GM21529 (cell line): ENCODE measurements at regions not wholly inside any gene's neighbourhood (a gene's known extent, or its start where the extent isn't known, plus 50 kb on each side); places are given as distances from the start of the nearest gene placed in this dataset.

Source experiments
- ATAC-seq: cut with Tn5 transposase; IDR thresholded peaks from one replicate; pipeline ENCODE4 v1.9.1; 2021; ENCODE audit not compliant: unreplicated experiment

DNA sequence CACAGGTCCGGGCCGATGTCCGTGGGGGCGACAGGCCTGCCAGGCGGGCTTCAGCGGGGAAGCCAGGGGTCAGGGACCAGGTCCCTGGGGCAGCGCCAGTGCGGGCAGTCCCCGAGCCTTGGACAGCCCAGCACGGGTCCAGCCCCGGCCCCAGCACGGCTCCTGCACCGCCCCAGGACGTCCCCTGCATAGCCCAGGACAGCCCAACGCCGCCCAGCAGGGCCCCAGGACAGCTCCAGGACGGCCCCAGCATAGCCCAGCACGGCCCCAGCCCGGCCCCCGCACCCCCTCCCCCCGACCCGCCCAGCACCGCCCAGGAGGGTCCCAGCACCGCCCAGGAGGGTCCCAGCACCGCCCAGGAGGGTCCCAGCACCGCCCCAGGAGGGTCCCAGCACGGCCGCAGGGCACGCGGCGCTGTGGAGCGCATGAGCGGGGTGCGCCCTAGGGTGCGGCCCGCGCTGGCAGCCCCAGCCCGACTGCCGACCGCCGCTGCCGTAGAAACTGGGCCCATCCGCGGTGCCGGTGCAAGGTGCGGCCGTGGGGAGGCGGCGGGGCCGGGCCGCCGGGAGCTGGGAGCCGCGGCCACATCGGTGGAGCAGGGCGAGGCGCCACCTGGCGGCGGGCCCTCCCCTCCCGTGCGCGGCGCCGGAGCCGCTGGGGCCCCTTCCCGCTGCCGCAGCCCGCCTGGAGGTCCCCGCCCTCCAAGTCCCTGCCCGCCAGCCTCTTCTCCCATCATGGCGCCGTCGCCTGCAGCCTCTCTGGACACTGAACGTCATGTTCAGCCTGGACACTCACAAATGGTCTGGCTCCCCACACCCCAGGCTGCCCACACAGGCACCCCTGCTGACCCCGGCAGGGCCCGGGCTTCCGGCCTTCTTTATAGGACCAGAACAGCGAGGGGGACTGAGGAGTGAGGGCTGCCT lies 106.8 kb upstream of the NKX1-1 start:
- ATAC-seq = no peak

DNA sequence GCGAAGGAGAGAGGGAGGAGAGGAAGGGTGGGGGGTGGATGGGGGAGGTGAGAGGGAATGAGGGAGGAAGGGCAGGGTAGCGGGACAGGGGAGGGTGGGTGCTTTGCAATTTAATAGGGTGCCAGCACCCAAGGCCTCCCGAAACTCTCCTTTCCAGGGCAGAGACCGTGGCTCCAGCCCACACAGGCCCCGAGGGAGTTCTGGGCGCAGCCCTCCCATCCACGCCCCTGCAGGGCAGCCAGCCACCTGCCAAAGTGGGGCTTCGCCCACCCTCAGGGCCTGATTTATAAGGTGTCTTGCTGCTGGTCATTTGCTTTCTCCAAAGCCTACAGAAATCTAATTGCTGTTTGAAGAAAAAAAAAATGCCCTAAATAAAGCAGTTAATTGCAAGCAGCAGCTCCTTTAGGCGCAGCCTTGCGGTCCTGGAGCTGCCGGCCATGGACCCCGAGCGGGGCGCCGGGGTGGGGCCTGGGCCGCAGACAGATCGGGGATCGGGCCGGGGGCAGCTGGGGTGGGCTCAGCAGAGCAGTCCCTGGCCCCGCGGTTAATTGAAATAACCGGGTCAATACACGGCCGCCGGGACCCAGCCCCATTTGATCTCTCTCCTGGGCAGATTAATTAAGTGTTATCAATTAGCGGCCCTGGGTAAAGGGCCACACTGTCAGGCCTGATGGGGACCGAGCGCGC lies 106.0 kb upstream of the NKX1-1 start:
- no peak for ATAC-seq

DNA sequence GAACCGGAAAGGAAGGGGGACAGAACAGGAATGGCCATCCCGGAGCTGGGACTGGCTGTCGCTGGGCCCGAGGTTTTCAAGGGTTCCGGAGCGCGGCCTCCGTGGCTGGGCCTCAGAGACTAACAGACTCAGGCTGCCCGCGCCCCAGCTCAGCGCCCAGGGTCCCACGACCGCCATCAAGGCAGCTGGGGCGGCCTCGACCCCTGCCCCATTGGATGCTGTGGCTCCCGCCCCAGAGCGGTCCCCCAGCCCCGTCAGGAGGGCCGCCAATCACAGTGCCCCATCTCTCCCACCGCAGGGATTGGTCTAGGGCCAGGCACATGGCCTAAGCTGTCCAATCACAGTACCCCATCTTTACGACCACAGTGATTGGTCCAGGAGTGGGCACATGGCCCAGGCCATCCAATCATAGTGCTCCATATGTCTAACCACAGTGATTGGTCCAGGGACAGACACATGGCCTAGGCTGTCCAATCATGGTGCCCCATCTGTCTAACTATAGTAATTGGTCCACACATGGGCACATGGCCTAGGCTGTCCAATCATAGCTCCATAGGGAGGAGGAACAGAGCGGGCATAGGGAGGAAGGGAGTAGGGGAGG lies 105.3 kb upstream of the NKX1-1 start:
- ATAC-seq = no peak

DNA sequence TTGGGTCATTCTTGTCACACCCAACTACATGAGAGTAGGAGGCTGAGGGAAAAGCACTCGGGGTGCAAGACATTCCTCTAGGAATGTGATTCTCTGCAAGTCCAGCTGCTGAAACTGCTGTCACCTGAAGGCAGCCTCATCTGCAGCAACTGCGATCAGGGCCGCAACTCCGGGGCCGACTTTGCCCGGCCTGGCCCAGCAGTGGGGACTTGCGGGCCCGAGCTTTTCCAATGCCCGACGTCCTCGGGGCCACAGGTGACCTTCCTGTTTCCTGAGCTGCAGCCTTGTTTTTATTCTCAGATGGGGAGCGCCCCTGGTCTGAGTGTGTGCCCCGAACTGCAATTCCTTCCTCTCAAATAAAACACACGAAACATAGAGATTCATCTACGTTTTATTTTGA lies 104.7 kb upstream of the NKX1-1 start:
- ATAC-seq = no peak

DNA sequence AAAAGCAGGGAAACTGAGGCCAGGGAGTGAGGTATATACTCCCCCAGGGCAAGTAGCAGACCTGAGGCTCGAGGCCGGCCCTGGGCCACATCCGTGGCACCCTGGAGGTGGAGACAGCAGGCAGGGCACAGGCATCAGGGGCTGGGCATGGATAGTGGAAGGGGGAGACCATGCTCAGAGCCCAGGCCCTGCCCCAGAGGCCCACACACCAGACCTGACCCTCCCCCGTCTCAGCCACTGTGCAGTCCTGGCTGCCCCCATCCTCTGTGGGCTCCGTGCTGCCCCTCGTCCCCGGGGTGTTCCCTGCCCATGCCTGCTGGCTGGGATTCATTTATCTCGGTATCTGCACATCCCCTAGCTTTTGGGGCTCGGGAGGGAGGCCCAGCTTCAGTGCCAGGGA lies 103.1 kb upstream of the NKX1-1 start:
- no peak for ATAC-seq

DNA sequence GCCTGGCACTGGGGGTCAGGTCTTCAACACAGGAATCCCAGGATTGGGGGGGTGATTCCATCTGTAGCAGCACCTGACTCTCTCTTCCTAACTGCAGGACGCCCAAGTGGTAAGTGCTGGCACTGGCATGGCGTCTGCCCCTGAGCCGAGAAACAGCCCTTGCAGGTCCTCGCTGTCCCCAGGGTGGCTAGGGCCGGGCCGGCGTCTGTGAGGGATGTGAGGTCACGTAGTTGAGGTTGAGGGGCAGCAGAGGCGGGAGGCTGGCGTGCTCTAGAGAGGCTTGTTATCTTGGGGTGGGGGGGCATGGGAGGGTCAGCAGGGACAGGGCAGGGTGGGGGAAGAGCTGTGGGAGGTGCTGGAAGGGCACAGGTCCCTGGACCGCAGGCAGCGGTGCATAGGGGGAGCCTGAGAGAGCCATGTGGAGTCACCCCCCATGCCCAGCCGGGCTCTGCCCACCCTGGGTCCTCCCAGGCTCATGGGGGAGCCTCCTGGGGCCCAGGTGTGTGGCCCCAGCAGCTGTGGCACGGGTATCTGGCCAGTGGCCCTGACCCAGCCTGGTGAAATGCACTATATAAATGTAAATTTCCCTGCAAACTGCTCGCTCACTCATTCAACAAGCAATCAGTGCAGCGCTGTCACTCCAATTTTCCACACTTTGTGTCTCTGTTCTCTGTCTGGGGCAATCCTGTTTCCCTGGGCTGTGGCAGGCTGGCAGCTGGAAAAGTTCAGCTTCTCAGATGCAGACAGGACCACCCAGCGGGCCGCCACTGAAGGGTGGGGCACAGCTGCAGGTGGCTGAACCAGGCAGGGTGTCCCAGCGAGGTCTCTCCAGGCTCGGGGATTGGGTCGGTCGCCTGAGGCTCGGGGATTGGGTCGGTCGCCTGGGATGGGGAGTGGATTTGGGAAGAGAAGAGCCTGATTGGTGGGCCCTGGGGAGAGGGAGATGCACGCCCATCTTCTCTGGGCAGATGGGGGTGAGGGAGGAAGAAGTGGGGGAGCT lies 102.2 kb upstream of the NKX1-1 start:
- no peak for ATAC-seq

DNA sequence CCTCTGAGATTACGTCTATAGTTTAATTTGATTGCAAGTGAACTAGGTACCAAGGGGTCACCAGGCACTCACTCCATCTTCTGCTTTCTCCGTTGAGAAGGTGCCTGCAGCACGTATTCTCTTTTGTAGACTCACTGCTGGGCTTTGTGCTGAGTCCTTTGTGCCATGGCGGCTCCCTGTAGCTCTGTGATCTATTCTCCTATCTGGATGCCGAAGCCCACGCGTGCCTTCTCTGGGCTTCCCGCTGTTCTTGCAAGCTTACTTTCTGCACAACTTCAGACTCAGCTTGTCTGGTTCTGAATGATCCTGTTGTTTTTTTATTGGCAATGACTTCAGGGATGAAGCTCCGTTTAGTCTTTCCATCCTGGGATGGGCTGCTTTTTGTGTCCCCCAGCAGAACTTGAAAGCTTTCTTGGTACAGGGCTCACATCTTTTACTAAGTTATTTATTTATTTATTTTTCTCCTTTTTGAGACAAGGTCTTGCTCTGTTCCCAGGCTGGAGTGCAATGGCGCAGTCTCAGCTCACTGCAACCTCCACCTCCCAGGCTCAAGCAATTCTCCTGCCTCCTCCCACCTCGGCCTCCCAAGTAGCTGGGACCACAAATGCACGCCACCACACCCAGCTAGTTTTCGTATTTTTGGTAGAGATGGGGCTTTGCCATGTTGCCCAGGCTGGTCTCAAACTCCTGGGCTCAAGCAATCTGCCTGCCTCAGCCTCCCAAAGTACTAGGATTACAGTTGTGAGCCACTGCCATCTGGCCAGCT lies 100.9 kb upstream of the NKX1-1 start:
- ATAC-seq = no peak

DNA sequence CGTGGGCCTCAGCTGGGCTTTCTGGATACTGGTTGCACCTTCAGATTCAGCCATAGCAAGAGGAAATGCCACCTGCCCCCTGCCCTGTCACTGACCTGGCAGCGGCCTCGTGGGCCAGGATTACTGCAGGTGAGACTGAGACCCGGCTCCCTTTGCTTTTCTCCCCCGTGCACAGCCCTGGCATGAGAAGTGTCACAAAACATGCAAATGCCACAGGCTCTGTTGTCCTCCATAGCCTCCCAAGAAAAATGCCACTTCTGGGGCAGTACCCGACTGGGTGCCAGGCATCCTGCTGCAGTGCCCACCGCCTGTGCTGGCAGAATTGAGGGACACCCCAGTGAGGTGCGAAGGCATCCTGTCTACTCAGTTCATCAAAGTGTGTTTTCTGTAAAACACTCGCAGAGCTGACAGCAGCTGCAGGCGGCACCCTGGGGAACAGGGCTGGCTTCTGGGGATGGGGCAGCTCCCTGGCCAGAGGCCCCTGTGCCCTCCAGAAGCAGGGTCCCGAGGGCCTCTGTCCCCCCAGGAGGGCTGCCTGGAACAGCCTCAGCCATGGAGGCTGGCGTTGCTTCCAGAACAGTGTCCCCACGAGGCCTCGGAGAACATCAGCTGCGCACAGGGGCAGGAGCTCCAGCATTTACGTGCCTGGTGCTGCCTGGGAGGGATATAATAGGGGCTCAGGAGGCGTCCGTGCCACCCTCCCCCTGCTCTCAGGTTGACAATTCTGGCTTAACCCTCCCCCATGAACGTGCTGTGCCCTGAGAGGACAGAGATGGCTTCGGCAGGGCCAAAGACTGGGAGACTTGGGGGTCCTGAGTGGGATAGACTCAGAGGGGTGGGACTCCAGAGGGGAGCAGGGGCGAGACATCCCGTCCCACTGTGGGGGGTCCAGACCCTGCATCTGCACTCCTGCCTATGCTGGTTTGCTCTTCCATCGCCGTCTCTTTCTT lies 99.5 kb upstream of the NKX1-1 start:
- no peak for ATAC-seq

DNA sequence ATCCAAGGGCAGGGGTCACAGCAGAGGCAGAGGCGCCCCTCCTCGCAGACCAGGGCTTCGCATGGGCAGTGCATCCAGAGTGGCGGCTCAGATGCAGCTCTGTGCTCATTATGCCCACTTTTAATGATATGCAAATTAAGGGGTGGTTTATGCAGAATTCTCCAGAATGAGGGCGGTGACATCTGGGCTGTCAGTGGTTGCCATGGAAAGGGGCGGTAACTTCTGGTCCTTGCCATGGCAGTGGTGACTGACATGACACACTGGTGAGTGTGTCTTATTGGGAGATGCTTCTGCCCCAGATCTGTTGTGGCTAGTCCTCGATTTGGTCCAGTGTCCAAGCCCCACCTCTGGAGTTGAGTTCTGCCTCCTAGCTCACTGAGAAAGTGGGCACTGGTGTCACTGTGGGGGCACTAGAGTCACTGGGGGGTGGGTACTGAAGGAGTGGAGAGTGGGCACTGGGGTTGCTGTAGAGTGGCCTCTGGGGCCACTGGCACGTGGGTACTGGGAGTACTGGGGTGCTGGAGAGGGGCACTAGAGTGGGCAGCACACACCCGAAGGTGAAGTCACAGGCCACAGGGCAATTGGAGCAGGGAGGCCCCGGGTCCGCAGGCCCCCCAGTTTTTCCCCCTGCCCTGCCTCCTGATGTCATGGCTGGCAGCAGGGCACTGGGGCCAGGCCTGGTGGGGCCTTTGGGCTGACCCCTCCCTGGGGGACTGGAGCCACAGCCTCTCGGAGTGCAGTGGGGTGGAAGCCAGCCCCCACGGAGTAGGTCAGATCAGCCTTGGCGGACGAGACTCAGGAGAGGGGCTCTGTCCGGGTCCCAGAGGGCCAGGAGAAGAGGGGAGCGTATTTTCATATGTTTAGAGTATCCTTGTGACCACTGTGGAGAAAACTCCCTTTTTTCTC lies 98.6 kb upstream of the NKX1-1 start:
- no peak for ATAC-seq

DNA sequence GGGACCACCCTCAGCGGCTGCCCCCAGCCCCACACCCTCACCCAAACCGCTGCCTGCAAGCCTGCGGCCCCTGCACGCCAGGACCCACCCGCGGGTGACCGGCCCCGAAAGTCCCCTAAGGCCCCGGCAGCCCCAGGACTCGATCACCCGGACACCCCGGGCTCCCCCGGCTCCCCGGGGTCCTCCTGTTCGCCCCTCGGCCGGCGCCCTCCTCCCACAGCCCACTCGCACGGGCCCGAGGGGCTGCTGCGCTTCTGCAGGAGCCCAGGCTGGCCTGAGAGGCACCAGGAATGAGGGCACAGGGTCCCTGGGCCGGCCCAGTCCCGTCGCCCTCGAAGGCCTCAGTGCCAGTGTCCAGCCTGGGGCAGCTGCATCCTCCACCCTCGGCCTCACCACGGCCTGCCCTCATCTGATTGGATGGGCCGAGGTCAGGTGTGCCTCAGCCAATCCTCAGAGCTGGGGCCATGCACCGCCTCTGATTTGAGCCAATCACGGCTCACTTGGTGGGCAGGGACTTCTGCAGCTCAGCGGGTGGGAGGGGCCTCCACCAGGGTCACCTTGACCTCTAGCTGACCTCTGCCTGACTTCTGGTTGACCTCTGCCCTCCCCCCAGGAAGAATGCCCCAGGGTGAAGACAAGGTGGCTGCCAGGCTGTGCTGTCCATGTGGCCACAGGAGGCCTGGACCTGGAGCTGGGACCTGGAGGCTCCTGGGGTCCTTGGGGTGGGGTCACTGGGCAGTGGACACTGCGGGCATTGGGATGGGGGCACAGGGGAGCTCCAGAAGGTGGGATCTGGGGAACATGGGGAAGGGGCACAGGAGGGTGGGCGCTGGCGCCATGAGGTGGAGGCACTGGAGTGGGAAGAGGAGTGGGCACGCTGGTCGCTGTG lies 97.6 kb upstream of the NKX1-1 start:
- no peak for ATAC-seq

DNA sequence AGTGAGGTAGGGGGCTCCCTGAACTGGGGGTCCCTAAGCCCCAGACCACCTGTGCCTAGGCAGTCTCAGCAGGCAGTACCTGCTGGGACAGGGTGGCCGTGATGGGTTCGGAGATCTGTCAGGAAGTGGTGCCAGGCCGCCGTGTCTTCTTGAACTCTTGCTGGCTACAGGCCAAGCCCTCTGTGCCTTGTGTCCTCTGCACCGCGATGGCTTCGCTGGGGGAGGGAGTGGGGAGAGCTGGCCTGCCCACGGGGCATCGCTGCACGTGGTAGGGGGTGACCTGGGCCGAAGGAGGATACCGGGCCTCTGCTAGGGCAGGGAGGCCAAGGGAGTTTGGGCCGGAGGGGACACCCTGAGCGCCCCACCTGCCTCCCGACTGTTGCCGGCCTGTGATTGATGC lies 96.7 kb upstream of the NKX1-1 start:
- no peak for ATAC-seq

DNA sequence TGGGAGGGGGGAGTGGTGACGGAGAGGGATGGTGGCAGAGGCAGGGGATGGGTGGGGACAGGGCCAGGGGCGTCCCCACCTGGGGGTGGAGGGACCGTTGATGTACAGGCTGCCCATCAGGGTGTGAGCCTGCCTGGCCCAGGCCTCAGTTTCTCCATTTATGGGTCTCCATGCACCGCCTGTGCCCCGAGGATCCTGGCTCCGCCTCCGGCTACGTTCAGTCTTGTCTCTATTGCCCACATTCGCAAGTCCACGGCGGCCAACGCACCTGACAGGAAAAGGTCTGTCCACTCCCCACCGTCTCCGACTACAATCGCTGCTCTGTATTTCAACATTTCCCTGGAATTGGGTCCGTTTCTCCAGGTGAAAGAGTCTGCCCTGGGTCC lies 96.3 kb upstream of the NKX1-1 start:
- ATAC-seq = no peak

DNA sequence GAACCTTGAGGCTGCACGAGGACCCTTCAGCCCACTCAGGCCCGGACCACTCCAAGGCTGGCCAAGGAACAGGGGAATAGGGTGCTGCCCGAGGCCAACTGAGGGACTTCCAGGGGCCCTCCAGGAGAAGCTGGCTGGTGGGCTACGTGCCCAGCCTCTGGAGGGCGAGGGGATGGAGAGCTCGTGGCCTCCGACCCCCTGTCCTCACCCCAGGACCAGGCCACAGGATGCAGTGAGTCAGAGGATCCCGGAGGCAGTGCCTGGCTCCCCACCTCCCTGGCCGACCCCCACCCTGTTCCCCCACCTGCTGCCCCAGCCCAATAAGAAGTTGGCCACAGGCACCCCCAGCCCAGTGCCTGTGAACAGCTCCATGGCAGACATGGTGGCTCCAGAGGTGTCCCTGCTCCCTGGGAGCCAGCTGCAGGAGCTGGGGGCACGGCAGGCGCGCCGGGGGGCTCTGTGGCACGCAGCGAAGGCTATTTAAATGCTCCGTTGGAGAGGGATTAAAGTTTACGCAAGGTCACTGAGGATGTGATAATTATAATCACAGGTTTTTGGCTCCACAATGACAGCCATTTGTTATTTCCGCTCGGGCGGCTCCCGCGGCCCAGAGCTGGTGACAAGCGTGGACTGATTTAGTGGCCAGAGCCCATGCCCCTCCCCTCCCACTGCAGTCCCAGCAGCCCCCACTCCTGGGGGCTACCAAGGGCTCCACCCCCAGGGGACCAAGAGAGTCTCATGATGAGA lies 95.7 kb upstream of the NKX1-1 start:
- no peak for ATAC-seq

DNA sequence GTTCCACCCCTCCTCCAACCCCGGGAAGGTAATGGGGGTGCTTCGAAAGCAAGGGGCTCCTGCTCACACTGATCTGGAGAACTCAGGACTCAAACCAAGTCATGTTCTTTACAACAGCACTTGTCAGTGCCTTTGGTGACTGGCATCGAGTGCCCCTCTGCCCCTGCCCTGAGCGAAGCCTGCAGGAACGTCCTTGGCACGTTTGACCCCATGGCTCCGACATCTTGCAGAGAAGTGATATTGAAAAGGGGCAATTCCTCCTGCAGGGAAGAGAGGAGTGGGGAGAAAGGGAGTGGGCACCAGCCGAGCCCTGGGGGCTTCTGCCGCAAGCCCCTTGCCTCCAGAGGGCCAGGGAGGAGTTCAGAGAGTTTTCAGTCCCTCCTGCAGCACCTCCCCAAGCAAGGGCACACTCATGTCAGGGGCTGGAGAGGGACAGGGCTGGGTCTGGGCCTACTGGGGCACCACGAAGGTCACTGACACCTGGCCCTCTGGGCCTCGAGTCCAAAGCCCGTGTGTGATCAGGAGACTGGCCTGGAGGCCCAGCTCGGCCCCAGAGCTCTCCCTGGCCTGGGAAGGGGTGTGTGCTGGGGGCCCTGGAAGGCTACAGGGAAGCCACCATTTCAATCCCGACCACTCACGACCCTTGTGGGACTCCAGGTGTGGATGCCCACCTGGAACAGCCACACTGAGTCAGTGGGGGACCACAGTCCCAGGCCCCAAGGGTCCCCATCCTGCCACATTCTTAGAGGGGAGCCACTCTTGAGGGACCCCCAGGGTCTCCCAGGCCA lies 94.9 kb upstream of the NKX1-1 start:
- ATAC-seq = no peak

DNA sequence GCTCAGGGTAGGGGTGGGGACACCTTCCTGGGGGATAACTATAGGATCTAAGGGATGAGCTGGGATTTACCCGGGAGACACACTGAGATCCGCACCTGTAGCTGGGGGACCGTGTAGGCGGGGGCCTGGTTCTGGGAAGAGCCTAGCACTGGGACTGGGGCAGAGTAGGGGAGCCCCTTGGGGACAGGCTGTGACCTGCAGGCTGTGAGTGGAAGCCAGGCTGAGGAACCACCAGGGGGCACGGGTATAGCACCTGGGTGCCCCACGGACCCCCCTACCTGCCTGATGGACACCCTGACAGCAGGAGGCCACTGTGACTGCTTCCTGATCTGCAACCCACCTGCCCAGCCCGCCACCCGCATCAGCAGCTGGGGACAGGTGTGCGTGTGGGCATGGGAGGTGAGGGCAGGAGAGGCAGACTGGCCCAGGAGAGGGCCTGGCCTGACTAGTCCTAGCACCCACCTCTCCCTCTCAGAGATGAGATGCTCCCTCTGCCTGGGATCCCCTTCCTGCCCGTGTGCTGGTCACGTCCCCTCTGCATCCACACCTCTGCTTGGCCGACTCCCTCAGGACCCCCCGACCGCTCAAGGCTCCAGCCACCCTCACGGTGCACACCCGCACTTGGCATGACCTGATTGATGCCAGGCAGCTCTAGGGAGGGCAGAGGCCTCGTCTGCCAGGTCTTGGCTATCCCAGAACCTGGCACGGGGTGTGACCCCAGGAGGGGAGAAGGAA lies 94.2 kb upstream of the NKX1-1 start:
- no peak for ATAC-seq
